ENCODE measurements at regions not wholly inside any gene's neighbourhood (a gene's known extent, or its start where the extent isn't known, plus 50 kb on each side); places are given as distances from the start of the nearest gene placed in this dataset.
"Not testable (repeated sequence)": the region's sequence is repeated elsewhere in the genome, so short reads cannot be mapped to it uniquely, and the experiment has no call there.

DNA sequence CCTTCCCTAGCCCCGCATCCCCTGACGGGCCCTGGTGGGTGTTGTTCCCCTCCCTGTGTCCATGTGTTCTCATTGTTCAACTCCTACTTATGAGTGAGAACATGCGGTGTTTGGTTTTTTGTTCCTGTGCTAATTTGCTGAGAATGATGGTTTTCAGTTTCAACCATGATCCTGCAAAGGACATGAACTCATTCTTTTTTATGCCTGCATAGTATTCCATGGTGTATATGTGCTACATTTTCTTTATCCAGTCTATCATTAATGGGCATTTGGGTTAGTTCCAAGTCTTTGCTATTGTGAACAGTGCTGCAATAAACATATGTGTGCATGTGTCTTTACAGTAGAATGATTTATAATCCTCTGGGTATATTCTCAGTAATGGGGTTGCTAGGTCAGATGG lies 65.7 kb upstream of the DCD start:
- not testable (repeated sequence) for DNase-seq (ENCODE audit: low spot score)

DNA sequence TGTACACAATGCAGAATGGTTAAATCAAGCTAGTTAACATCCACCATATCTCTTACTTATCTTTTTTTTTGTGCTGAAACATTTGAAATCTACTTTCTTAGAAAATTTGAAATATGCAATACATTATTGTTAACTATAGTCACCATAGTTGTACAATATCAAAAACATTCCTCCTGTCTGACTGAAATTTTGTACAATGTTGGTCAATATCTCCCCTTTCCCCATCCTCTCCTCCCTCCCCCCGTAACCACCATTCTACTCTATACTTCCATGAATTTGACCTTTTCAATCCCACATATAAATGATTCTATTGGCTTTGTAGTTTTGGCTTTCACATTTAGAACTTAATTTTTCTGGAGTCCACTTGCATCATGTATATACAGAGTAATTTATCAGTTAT lies 63.5 kb upstream of the DCD start:
- DNase-seq (ENCODE audit: low spot score) = no peak

DNA sequence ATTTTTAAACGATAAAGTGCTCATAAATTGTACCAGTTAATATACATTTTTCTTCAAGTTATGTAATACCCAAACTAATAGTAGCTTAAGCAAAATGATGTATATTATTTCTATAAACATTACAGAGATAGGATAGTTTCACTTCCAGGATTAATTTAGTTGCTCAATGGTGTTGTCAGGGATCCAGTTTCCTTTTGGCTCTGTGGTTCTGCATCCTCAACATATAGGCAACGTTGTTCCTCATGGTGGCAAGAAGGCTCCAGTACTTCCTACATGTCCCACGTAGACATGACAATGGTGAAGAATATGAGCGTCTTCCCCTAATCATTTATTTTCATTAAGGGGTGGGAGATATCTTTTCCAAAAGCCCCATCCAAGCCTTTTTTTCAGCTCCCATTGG lies 60.7 kb upstream of the DCD start:
- DNase-seq (ENCODE audit: low spot score) = no peak

DNA sequence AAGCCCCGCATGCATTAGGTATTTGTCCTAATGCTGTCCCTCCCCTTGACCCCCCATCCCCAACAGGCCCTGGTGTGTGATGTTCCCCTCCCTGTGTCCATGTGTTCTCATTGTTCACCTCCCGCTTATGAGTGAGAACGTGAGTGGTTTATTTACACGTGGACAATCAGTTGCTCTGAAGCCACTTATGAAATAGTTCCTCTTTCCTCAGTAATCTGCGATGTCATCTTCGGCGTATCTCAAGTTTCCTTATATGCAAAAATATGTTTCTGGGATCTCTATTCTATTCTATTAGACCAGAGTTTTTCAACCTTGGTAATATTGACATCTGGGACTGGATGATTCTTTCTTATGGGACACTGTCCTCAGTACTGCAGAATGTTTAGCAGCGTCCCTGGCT lies 56.0 kb upstream of the DCD start:
- no peak for DNase-seq (ENCODE audit: low spot score)

DNA sequence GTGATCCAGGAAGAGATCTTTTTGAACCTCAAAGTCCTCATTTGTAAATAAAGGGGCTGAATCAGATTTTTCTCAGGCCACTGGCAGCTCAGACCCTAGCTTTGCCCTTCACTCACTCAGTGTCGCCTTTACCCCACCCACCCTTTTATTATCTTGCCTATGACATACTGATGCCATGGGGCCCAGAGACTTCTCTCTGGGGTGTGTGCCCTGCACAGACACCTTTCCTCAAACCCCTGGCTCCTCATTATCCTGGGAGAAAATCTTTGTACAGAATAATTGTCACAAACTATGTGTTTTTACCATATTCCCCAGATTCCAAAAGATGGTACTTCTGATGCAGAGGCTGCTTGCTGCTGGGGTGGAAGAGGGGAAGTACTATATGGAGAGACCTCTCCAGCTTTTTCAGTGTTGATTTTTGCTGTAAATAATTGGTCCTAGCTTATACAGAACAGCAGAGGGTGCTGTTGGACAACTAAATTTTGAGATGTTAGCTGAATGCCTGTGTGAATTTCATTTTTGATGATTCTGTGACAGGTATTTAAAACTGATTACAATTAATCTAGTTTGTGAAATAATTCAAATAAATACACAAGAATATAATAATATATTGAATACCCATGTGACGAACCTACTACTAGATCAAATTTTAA lies 53.9 kb upstream of the DCD start:
- DNase-seq (ENCODE audit: low spot score) = no peak

DNA sequence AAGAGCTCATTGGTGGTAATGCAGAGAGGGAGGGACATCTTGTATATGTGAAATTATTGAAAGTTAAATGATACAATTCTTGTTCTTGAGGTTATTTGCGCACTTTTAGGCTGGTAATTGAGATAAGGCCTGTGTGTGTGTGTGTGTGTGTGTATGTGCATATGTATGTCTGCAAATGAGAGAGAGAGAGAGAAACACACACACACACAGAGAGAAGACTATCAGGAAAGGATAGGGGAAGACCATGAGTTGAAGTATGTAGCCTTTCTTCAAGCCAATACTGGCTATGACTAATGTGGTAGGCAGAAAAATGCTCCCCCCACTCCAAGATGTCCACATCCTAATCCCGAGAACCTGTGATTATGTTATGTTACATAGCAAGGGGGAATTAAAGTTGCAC lies 52.7 kb upstream of the DCD start:
- no peak for DNase-seq (ENCODE audit: low spot score)

DNA sequence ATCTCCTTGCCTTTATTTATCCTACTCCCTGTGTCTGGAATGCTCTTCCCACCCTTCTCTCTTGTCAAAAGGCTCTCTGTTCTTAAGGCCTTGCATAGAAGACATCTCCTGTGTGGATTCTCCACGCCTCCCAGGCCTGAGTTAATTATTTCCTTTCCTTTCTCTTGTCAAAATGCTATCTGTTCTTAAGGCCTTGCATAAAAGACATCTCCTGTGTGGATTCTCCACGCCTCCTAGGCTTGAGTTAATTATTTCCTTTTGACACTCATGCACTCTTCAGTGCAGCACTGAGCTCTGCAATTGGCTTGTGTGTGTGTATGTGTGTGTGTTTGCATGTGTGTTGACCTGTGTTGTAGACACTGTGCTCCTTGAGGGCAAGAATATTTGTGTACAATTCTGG lies 52.1 kb upstream of the DCD start:
- DNase-seq (ENCODE audit: low spot score) = no peak

All from ecto neural progenitor cell (in vitro differentiated cells).